Neural progenitor cell (in vitro differentiated cells): ENCODE measurements at regions not wholly inside any gene's neighbourhood (a gene's known extent, or its start where the extent isn't known, plus 50 kb on each side); places are given as distances from the start of the nearest gene placed in this dataset.

Source experiments
- CTCF ChIP-seq: fragments of 200-600 bp; sonication (generic); IDR thresholded peaks from 2 replicates; pipeline ENCODE4 v1.5.1; 2017; ENCODE audit warnings: antibody characterized with exemption, mild to moderate bottlenecking
- EZH2phosphoT487 ChIP-seq: fragments of 200-600 bp; sonication (generic); IDR thresholded peaks from 2 replicates; pipeline ENCODE4 v1.6.1; 2017; ENCODE audit warnings: antibody characterized with exemption

DNA sequence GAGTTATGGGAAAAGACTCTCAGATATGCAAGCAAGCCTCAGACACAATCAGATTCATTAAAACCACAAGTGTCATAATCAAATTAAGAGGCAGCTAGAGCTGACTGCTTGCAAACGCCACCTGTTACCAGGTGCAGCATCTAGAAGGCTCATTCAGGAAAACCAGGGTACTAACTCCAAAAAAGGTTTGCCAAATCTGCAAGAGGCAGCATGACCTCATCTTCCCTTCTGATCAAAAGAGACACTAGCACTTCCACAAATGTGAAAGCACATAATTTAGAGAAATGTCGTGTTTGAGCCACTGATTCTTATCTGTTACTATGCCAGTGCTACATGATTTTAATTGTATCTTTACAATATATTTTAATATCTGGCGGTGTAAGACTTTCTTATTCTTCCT, 123.3 kb upstream of the NANOGP8 start:
- TF ChIP-seq CTCF (no peak), EZH2phosphoT487 (no peak)
